ENCODE measurements at regions not wholly inside any gene's neighbourhood (a gene's known extent, or its start where the extent isn't known, plus 50 kb on each side); places are given as distances from the start of the nearest gene placed in this dataset.

DNA sequence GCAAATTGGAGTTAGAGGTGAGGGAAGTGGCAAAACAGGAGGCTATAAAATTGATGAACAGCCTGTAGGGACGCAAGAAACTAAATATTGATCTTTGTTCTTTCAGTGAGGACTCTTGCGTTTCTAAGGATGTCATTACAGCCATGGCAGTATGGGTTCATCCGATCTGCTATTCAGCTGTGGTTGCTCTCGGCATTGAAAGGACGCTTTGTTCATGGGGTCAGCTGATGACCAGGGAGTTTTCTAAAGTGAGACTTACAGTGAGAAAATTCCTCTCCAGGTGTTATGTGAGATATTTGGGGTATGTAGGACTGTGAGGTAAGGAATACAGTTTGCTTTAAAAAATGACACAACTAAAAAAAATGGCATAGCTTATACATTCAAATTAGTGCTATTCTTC is 52.7 kb upstream of the PELI1 start:
- FAIRE-seq (no peak), DNase-seq (ENCODE audit: insufficient read length, low spot score) (no peak)
- TF ChIP-seq POLR2A (IDR thresholded peaks at IDR 0.05; ENCODE audit: low read depth, low read length): no peak

DNA sequence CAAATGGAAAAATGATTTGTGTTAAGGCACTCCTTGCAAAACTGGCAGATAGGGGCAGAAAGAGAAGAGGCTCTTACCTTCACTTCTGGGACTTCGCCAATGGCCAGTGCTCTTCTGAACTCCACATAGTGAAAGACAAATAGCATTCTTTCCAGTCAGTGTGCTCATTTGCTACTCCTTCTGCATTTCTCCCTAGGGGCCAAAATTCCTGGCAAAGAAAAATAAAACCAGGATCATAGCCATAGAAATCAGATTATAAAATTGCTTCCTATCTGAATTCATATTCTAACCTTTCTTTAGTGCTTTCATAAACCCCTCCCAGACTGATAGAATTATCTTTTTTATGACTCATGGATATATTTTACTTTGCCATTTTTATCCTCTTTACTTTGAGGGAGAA is 56.9 kb upstream of the PELI1 start:
- TF ChIP-seq POLR2A (IDR thresholded peaks at IDR 0.05; ENCODE audit: low read depth, low read length): no peak
- DNase-seq (ENCODE audit: insufficient read length, low spot score): no peak
- FAIRE-seq: no peak

DNA sequence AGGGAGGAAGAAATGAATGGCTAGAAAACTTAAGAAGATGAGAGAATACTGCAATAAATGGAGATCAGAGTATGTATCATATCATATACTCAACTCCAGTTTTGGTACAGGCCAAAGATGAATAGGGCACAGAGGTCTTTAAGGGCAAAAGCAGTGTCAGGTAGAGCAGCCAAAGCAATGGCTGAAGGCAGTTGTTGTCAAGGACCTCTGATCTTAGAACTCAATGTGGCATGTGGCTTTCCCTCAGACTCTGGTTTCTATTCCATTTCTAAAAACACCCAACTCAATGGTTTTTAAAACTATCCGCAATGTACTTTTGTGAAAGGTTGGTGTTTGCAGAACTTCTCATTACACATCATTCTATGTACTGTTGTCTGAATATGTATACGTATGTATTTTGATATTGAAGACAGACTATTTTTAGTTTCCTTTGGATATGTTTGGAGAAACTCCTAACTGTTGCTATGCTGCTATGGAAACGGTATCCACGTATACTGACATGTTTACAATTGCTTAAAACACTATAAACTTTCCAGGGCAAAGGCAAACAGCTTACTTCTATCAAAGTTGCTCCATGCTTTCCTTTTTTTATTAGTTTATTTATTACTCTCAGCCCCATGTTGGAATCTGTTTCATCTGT is 58.1 kb upstream of the PELI1 start:
- no peak for DNase-seq (ENCODE audit: insufficient read length, low spot score)
- no peak for TF ChIP-seq POLR2A (IDR thresholded peaks at IDR 0.05; ENCODE audit: low read depth, low read length)
- no peak for FAIRE-seq

DNA sequence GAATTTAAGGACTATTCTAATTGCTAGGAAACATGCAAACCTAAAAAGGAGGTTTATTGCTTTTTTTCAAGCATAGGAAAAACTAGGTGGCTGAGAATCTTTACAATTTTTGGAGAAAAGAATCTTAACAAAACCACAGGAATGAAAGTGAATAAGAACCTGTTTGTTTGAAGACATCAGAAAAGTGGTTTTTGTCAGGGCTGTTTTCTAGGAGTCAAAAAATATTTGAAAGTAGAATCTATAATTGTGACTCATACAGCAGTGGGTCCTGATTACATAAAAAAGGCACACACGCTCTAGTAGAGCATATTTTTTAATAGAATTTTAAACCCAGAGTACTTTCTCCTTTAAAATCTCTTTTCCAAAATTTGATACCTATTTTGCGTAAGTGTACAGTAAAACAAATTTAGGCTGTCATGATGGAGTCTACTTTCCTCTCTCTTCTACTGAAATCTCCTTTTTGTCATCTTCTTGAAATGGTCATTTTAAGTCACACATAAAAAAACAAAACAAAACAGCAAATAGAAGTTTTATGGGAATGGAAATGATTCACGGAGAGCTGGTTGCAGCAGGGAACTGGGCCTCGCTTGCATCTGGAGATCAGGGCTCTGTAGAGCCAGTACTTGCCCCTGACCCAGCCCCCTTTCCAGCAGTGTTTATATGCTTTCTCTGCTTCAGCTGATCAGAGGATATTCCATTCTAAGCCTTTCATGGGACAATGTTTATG is 59.1 kb upstream of the PELI1 start:
- FAIRE-seq (no peak), DNase-seq (ENCODE audit: insufficient read length, low spot score) (no peak)

DNA sequence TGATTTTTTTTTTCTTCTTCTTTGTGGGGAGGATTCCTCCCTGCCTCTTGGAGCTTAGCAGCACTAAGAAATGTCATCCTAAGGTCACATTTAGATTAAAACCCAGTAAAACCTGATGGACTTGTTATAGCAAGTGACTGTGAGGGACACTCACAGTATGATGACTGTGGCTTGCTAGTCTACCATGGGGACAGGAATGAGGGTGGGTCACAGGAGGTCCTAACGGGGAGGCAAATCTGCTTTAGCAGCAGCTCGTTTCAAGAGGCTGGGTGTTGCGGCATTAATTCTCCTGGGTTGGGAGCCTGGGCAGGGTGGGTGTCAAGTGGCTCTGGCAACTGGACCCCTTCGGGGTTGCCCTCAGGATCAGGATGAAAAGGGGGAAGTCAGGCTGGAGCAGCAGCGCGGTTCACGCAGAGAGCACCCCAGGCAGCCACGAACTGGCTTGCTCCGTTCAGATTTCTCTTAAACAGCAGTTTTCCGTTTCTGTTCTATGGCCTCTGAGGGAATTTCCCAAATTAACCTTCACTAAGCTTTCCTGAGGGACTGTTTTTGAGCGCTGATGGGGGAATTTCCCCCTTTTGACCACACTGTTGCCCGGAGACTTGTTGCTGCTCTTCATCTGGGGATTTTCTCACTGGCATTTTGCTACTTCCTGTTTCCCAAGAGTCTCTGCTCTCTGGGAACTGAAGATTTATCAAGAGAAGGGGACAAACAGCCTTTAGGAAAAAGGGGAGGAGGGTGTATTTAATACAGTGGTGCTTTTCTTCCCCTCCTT is 59.8 kb upstream of the PELI1 start:
- DNase-seq (ENCODE audit: insufficient read length, low spot score) (no peak), FAIRE-seq (no peak)
- TF ChIP-seq POLR2A (IDR thresholded peaks at IDR 0.05; ENCODE audit: low read depth, low read length): no peak

More for the DNA sequence above, 59.1 kb upstream of the PELI1 start:
- TF ChIP-seq POLR2A (IDR thresholded peaks at IDR 0.05; ENCODE audit: low read depth, low read length): no peak

DNA sequence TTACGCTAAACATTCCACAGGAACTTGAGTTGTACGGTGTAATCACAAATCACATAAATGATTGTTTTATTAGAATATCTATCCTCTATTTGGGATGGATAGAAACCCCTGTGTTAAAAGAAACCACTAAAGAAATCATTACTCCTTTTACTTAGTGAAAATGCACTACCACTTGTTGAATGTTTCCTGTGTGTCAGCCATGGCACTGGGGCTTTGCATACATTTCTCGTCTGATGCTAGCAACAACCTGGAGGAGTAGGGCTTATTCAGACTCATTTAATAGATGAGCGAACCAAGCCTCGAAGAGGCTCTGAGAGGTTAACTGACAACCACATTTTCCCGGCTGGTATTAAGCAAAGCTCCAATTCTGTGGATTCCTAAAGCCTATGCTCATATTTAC is 60.5 kb upstream of the PELI1 start:
- TF ChIP-seq POLR2A (IDR thresholded peaks at IDR 0.05; ENCODE audit: low read depth, low read length): no peak
- DNase-seq (ENCODE audit: insufficient read length, low spot score) (no peak), FAIRE-seq (no peak)

DNA sequence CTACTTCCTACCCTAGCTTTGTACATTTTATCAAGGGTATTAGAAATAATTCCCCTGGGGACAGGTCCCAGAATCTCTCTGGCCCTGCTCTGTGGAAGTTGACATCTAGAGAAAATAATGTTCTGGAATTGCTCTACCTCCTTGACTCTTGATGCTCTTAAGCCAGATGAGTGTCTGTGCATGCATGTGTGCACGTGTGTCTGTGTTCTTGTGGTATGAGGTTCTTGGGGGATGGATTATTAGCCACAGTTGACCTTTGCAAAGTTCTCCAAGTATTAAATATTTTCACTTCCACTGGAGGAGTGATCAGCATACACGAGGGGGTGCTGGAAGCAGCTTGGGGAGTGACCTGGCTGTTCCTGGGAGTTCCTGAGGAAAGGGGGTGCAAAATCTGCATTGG is 61.2 kb upstream of the PELI1 start:
- TF ChIP-seq POLR2A (IDR thresholded peaks at IDR 0.05; ENCODE audit: low read depth, low read length): no peak
- DNase-seq (ENCODE audit: insufficient read length, low spot score) (no peak), FAIRE-seq (no peak)

DNA sequence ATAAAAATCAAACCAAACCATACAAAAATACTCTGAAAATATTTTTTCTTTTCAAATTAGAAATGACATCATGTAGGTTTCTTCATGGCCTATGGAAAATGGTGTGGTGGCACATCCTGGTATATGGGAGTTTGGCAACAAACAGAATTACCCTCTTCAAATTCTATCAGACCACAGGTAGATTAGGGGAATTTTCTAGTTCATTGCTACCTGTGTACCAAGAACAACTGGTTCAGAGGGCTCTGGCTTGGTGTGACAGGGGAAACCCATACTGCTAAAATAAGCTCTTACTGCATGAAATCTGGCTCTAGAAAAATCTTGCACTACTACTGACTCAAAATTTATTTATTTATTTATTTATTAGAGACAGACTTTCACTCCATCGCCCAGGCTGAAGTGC is 63.4 kb upstream of the PELI1 start:
- no peak for FAIRE-seq
- TF ChIP-seq POLR2A (IDR thresholded peaks at IDR 0.05; ENCODE audit: low read depth, low read length): no peak

DNA sequence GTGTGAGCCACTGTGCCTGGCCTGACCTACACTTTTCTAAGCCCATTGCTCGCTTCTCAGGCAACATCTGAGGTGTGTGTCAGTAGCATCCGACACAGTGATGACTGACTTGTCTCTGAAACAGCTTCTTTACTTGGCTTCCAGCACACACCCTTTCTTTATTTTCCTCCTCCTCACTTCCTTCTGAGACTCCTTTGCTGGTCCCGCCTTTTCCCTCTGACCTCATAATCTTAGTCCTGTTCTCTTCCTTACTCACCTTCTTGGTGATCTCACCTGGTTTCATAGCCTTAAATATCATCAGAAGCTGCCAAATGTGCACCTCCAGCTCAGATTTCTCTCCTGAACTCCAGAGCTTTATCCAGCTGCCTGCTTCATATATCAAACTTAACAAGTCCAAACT is 66.6 kb upstream of the PELI1 start:
- no peak for TF ChIP-seq POLR2A (IDR thresholded peaks at IDR 0.05; ENCODE audit: low read depth, low read length)
- DNase-seq (ENCODE audit: insufficient read length, low spot score) (no peak), FAIRE-seq (no peak)

More for the DNA sequence above, 63.4 kb upstream of the PELI1 start:
- DNase-seq (ENCODE audit: insufficient read length, low spot score): no peak

DNA sequence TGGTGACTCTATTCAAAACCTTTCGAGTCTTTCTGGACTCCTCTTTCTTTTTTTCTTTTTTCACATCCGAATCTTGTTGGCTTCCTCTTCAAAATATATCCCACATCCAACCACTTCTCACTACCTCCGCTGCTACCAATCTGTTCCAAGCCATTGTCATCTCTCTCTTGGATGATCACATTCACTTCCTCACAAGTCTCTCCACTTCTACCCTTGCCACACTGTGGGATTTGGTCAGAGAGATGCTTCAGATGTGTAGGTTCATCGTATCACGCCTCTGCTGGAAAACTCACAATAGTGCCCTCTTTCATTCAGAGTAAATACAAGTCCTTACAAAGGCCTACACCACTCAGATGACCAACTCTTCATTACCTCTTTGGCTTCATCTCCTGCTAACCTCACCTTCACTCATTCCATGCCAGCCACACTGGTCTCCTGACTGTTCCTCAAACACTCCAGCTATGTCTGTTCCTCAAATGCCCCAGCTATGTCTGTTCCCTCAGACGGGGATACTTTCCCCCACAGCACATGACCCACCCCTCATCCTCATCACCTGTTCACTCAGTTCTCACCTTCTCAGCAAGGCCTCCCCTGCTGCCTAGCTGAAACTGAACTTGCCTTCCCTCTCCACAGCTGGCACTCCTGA is 67.2 kb upstream of the PELI1 start:
- FAIRE-seq: no peak

DNA sequence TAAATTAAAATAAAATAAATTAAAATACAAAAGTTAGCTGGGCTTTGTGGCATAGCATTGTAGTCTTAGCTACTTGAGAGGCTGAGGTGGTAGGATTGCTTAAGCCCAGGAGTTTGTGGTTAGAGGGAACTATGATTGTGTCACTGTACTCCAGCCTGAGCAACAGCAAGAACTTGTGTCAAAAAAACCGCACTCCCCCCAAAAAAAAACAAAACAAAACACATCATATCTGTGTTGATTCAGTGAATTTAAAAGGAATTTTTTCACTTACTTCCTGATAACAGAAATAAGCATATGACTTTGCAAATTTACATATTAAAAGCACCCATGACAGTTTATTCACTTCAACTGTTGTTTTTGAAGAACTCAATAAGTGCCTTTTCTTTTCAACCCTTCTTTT is 68.1 kb upstream of the PELI1 start:
- TF ChIP-seq POLR2A (IDR thresholded peaks at IDR 0.05; ENCODE audit: low read depth, low read length): no peak
- FAIRE-seq (no peak), DNase-seq (ENCODE audit: insufficient read length, low spot score) (no peak)

More for the DNA sequence above, 67.2 kb upstream of the PELI1 start:
- no peak for DNase-seq (ENCODE audit: insufficient read length, low spot score)
- TF ChIP-seq POLR2A (IDR thresholded peaks at IDR 0.05; ENCODE audit: low read depth, low read length): no peak

DNA sequence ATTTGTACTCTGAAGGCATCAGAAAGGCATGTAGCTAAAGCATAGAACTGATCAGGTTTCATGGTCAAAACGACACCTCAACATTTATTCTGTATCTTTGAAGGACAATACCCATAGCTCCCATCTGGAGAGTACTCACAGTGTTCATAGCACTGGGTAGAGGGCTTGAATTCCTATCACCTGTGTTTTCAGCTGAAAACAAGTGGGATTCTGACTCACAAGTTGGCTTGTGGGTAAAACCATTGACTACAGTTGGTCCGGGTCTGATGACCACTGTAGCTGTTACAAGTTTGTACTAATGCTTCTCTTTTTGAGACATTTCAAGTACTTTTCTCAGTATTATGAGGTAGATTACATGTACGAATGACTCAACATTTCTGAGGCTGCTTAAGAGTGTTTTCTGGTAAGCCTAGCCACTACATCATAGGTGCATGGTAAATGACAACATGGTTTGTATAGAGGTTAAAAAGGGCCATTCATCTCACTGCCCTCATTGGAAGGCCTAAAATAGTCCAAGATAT is 68.6 kb upstream of the PELI1 start:
- FAIRE-seq: no peak
- no peak for DNase-seq (ENCODE audit: insufficient read length, low spot score)
- TF ChIP-seq POLR2A (IDR thresholded peaks at IDR 0.05; ENCODE audit: low read depth, low read length): no peak

DNA sequence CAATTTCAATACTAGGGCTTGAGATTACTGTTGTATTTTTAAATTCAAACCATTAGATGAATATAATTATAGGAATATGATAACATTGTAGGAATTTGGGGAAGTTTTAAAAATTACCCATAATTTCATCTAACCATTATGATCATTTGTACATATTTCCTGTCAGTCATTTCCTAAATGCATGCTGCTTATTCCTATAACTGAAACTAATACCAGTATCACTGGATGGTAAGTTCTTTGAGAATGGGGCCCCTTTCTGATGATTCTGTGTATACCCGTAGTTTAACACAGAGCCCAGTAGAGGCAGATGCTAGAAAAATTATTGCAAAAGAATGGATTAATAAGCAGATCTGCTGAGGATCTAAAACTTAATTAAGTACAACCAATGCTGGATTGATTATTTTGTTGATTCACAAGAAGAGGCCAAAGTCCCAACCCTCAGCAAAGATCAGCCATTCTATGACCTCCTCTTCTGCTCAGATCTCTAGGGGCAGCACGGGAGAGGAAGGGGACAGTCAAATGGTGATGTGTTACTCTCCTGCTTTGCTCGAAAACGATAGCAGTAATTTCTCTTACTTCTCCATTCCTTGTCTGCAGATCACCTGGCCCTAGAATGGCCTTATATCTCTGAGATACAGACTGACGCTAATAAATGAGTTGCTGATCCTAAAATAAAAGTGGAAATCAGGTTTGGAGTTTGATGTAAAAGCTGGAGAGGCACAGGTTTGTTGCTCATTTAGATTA is 69.5 kb upstream of the PELI1 start:
- DNase-seq (ENCODE audit: insufficient read length, low spot score) (no peak), FAIRE-seq (no peak)
- no peak for TF ChIP-seq POLR2A (IDR thresholded peaks at IDR 0.05; ENCODE audit: low read depth, low read length)
